Esophagus (tissue), 2 donors: ENCODE measurements at regions not wholly inside any gene's neighbourhood (a gene's known extent, or its start where the extent isn't known, plus 50 kb on each side); places are given as distances from the start of the nearest gene placed in this dataset.

Experiments
- H3K27ac ChIP-seq, 2 donors: one replicate each; pipeline ENCODE4 v1.5.1; 2013; ENCODE audit warnings: low read depth in 2 of 2, mild to moderate bottlenecking in 2 of 2, inconsistent platforms in 1 of 2, low read length in 1 of 2, moderate library complexity in 1 of 2
- H3K27me3 ChIP-seq, 2 donors: one replicate each; pipeline ENCODE4 v1.6.1; 2013; ENCODE audit warnings: low read length in 2 of 2, control low read depth in 1 of 2, mild to moderate bottlenecking in 1 of 2; ENCODE audit not compliant: insufficient read depth in 2 of 2, control insufficient read depth in 1 of 2
- H3K36me3 ChIP-seq, 2 donors: one replicate each; pipeline ENCODE4 v1.6.1; 2013; ENCODE audit warnings: low read length in 1 of 2; ENCODE audit not compliant: control insufficient read depth in 2 of 2, insufficient read depth in 2 of 2
- H3K4me1 ChIP-seq, 2 donors: one replicate each; pipeline ENCODE4 v1.6.1; 2013; ENCODE audit warnings: low read length in 1 of 2; ENCODE audit not compliant: control insufficient read depth in 2 of 2, insufficient read depth in 2 of 2
- H3K4me3 ChIP-seq, 2 donors: one replicate each; pipeline ENCODE4 v1.5.1; 2013; ENCODE audit warnings: low read length in 2 of 2, mild to moderate bottlenecking in 2 of 2, low read depth in 1 of 2, moderate library complexity in 1 of 2
- H3K9me3 ChIP-seq, 2 donors: one replicate each; pipeline ENCODE4 v1.6.1; 2013; ENCODE audit warnings: mild to moderate bottlenecking in 2 of 2, low read depth in 1 of 2, low read length in 1 of 2, moderate library complexity in 1 of 2; ENCODE audit not compliant: control insufficient read depth in 2 of 2, insufficient read depth in 1 of 2
- WGBS, 2 donors: extraction: QIAGEN DNeasy Blood & Tissue Kit; methylation state at CpG; one replicate each; pipeline ENCODE4 v1.1.7; 2013; 5-methylcytosine and 5-hydroxymethylcytosine counted together
- donor health status: healthy with polysubstance abuse.
- donor health status: Bipolar disorder and iron deficiency.

DNA sequence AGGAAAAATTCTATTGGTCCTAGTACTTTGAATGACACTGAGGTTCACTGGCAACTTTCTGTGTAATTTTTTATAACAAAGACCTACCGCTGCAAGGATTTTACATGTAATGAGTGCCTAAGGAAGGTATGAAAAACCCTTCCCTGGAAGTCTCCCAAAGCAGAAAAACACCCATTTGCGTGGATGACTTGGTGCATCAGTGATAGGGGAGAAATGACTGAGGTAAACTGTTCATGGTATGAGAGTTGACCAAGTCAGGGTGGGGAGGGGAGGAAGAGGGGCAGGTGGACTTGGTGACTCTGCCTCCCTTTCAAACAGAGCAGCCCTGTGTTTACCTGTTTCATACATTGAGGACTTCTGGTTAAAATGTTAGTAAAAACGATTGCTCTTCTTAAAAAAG lies 78.8 kb upstream of the IPO9 start:
- H3K4me1 ChIP-seq = no peaks in the 10 kb centered on the region

DNA sequence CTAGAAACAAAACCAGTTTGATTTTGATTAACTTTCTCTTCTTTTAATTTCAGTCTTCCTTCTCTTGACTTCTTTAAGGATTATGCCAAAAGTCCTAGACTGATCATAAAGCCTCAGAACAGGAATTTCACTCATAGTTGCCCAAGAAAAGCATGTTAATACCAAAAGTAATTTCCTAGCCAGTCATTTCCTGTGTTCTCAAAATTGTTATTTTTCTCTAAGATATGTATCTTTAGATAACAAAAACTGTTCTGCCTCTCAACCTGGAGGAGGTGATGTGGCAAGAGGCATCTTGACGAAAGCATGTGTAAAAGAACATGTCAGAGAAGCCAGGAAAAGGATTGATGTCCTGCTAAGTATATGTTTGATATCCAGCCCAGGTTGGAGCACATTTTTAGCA lies 78.0 kb upstream of the IPO9 start:
- H3K27me3 ChIP-seq = no peaks in the 10 kb centered on the region
- H3K4me1 ChIP-seq = no peaks in the 10 kb centered on the region
- H3K9me3 ChIP-seq = no peaks in the 10 kb centered on the region
- H3K4me3 ChIP-seq = no peak overlapping the region
- no peak overlapping the region for H3K27ac ChIP-seq
- no peaks in the 10 kb centered on the region for H3K36me3 ChIP-seq
- WGBS, 2 donors = 53 to 67% methylated on average over 1 of the region's 1 CpG

More for the DNA sequence above, 78.8 kb upstream of the IPO9 start:
- Histone ChIP-seq H3K27ac (no peak overlapping the region), H3K9me3 (no peaks in the 10 kb centered on the region), H3K36me3 (no peaks in the 10 kb centered on the region), H3K4me3 (no peak overlapping the region), H3K27me3 (no peaks in the 10 kb centered on the region)
- 31 to 35% methylated on average over 3 of the region's 3 CpGs for WGBS, 2 donors

DNA sequence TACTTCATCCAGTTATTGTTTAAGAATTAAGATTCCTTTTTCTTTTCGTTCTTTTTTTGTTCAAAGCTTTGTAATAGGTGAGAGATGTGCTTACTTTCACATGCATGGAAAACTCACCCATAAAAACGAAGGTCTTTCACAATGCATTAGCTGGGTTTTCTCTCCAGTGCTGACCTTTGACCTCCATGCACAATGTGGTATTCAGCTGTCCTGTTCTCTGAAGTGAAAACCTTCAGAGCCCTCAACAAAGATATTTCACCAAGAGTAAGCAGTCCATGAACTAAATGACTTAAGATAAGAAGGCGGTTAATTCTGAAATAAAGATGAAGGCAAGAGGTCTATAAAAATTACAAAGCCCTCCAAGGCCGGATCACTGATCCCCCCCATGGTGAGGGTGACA lies 77.1 kb upstream of the IPO9 start:
- no peak overlapping the region for H3K27ac ChIP-seq
- H3K4me1 ChIP-seq = no peaks in the 10 kb centered on the region
- H3K9me3 ChIP-seq = no peaks in the 10 kb centered on the region
- WGBS, 2 donors = 64 to 67% methylated on average over 4 of the region's 4 CpGs
- H3K4me3 ChIP-seq = no peak overlapping the region
- H3K27me3 ChIP-seq = no peaks in the 10 kb centered on the region
- no peaks in the 10 kb centered on the region for H3K36me3 ChIP-seq

DNA sequence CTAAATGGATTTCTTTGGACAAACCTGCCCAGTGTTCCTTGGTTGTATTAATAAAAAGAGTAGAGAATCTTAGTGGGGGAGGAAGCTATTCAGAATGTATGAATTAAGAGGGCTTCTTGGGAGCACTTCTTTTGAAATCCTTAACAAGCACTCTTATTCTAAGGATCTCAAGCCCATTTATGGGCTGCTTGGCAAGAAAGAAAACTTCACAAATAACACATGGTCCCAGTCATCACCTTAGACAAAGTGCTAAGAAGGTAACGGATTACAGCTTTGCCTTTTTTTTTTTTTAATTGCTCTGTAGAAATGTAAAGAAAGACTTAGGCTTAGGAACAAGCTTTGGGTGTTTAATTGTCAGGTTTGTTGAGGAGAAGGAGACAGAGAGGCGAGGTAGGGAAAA lies 76.6 kb upstream of the IPO9 start:
- Histone ChIP-seq H3K4me1 (no peaks in the 10 kb centered on the region), H3K27ac (no peak overlapping the region), H3K36me3 (no peaks in the 10 kb centered on the region), H3K4me3 (no peak overlapping the region), H3K27me3 (no peaks in the 10 kb centered on the region), H3K9me3 (no peaks in the 10 kb centered on the region)
- WGBS, 2 donors = 84 to 86% methylated on average over 2 of the region's 2 CpGs

DNA sequence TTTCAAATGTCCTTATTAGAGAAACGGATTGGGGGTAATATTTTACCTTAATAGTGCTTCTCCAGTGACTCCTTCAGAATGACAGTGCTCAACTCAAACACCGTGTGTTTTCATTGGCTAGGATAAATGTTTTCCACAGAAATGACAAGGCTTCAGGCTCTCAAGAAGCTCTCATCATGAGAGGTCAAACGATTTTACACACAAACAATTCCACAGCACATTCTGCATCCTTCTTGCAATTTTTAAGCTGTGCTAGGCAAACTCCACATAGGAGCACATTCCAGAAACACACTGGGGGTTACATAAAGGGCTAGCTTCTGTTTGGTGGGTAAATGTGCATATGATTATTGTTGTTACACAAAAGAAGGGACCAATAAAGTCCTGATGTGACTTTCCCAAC lies 75.5 kb upstream of the IPO9 start:
- Histone ChIP-seq H3K36me3 (no peaks in the 10 kb centered on the region), H3K4me1 (no peaks in the 10 kb centered on the region), H3K9me3 (no peaks in the 10 kb centered on the region), H3K27ac (no peak overlapping the region), H3K4me3 (no peak overlapping the region), H3K27me3 (no peaks in the 10 kb centered on the region)
- WGBS, 2 donors = 71% methylated on average over 3 of the region's 3 CpGs

DNA sequence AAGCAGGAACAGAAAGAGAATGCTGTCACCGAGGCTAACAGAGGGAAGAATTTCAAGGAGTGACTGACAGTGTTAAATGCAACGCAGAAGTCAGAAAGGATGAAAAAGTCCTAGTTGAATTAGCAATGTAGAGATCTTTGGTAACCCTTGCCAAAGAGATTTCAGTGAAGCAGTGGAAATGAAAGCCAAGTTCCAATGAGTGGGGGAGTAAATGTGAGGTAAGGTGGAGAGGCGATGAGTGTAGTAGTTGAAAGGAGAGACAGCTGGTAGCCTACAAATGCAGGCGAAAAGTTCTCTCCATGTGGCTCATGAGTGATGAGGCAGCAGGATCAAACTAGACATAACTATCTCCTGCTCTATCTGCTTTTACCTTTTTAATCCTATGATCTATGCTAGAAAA lies 74.6 kb upstream of the IPO9 start:
- no peaks in the 10 kb centered on the region for H3K36me3 ChIP-seq
- H3K4me3 ChIP-seq = no peak overlapping the region
- H3K27me3 ChIP-seq = no peaks in the 10 kb centered on the region
- no peak overlapping the region for H3K27ac ChIP-seq
- no peaks in the 10 kb centered on the region for H3K4me1 ChIP-seq
- no peaks in the 10 kb centered on the region for H3K9me3 ChIP-seq
- WGBS, 2 donors = 87 to 91% methylated on average over 4 of the region's 4 CpGs

DNA sequence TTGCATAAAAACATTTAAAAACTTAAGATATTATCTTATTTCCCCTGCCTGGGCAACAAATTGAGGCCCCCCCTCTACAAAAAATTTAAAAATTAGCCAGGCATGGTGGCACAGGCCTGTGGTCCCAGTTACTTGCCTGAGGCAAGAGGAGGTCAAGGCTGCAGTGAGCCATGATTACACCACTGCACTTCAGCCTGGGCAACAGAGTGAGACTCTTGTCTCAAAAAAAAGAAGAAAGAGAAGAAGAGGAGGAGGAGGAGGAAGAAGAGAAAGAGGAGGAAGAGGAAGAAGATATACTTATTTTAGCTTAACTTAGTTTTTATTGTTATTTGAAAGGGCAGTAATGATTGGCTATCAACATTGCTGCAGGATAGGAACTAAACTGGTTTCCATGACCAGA lies 73.8 kb upstream of the IPO9 start:
- H3K4me3 ChIP-seq = no peak overlapping the region
- H3K9me3 ChIP-seq = no peaks in the 10 kb centered on the region
- H3K36me3 ChIP-seq = no peaks in the 10 kb centered on the region
- H3K27me3 ChIP-seq = no peaks in the 10 kb centered on the region
- H3K4me1 ChIP-seq = no peaks in the 10 kb centered on the region
- no peak overlapping the region for H3K27ac ChIP-seq

DNA sequence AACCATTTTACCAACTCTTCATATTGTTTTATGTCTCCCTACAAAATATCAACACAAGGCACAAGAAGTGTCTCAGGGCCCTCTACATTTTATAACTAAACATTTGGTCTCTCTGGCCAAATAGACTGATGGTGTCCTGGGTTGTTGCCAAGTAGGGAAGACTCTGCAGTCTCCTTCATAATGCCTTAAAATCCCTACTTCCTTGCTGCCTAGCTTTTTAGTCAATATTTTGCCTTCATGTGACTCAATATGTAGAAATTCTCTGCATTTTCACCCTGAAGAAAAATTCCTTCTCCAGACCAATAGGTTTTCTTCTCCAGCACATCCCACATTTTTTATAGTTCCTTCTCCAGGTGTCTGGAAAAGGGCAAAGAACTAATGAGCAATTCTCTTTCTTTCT lies 72.6 kb upstream of the IPO9 start:
- Histone ChIP-seq H3K36me3 (no peaks in the 10 kb centered on the region), H3K27me3 (no peaks in the 10 kb centered on the region), H3K27ac (no peak overlapping the region), H3K4me1 (no peaks in the 10 kb centered on the region), H3K4me3 (no peak overlapping the region), H3K9me3 (no peaks in the 10 kb centered on the region)

DNA sequence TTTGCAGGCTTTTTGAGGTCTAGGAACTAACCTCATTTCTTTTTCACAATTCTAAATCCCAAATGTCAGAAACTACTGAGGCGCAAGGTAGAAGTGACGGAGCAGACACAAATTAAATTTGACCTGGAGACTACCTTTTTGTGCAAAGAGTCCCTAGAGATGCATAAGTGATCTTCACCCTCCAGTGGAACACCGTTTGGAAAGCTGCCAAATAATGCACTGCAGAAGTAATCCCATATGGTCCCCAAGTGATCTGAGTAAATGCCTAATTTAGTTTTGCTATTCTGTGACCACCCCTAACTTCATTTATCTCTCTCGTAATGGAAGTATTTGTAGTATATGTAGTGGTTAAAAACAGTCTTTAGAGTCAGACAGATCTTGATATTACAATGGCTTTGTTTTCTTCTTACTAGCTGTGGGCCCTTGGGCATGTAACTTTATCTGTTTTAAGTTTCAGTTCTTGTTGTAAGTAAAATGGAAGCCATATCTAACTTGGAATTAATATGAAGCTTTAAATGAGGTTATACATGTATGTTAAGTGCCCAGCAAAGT lies 70.4 kb upstream of the IPO9 start:
- 82 to 86% methylated on average over 4 of the region's 4 CpGs for WGBS, 2 donors
- Histone ChIP-seq H3K27ac (no peak overlapping the region), H3K4me3 (no peak overlapping the region), H3K36me3 (no peaks in the 10 kb centered on the region), H3K9me3 (no peaks in the 10 kb centered on the region), H3K27me3 (no peaks in the 10 kb centered on the region), H3K4me1 (no peaks in the 10 kb centered on the region)

DNA sequence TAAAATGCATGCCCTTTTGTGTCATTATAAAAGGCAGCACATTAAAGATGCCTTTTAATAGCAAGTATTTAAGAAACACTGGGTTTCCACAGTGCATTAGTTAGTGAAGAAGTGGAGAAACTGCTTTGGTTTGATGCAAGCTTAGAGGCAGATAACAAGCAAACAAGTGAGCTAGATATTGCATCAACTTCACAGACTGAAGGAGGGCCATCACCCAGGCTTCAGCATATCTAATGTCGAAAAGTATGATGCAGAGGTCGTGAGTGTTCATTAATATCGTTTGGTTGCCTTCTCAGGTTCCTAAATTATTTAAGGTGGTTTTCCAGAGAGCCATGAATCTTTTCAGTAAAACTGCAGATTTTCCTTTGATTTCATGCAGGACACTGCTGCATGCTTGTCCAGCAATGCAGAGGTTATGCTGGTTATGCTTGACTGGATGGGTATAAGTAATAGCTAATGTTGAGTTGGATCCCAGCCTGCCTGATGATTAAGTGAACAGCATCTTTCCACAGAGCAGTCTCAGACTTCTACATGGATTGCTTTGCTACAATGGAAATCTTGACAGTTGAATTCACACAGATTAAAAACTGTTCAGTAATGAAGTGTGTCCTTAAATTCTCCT lies 69.7 kb upstream of the IPO9 start:
- 66 to 68% methylated on average over 3 of the region's 3 CpGs for WGBS, 2 donors
- Histone ChIP-seq H3K4me1 (no peaks in the 10 kb centered on the region), H3K36me3 (no peaks in the 10 kb centered on the region)

More for the DNA sequence above, 69.7 kb upstream of the IPO9 start:
- Histone ChIP-seq H3K27ac (no peak overlapping the region), H3K27me3 (no peaks in the 10 kb centered on the region), H3K4me3 (no peak overlapping the region), H3K9me3 (no peaks in the 10 kb centered on the region)
